ENCODE measurements at regions not wholly inside any gene's neighbourhood (a gene's known extent, or its start where the extent isn't known, plus 50 kb on each side); places are given as distances from the start of the nearest gene placed in this dataset.
"Not testable (repeated sequence)": the region's sequence is repeated elsewhere in the genome, so short reads cannot be mapped to it uniquely, and the experiment has no call there.

DNA sequence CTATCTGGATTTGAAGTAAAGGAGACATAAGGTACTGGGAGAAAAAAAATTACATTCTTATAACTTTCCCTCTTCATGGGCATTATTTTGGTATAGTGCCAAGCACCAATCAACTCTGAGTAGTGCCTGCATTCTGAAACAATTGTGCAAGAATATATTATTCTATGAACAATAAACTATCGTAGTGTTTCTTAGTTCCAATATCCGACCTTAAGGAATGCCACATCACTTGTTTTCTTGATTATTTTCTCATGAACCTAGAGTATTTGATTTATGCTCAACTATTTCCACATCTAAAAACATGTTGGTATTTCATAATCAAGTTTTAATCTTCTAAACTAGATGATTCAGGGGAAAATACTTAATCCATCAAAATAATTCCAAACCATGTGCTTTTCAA is 294.4 kb upstream of the TBX18 start:
- no peaks in the 10 kb centered on the region for H3K9me3 Mint-ChIP-seq
- H3K36me3 Mint-ChIP-seq (ENCODE audit: low read depth), result no peaks in the 10 kb centered on the region
- H3K27ac Mint-ChIP-seq, result no peak overlapping the region
- TF ChIP-seq, protein P1, sequence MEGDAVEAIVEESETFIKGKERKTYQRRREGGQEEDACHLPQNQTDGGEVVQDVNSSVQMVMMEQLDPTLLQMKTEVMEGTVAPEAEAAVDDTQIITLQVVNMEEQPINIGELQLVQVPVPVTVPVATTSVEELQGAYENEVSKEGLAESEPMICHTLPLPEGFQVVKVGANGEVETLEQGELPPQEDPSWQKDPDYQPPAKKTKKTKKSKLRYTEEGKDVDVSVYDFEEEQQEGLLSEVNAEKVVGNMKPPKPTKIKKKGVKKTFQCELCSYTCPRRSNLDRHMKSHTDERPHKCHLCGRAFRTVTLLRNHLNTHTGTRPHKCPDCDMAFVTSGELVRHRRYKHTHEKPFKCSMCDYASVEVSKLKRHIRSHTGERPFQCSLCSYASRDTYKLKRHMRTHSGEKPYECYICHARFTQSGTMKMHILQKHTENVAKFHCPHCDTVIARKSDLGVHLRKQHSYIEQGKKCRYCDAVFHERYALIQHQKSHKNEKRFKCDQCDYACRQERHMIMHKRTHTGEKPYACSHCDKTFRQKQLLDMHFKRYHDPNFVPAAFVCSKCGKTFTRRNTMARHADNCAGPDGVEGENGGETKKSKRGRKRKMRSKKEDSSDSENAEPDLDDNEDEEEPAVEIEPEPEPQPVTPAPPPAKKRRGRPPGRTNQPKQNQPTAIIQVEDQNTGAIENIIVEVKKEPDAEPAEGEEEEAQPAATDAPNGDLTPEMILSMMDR (IDR thresholded peaks at IDR 0.05), result no peak
- no peaks in the 10 kb centered on the region for H3K4me1 Mint-ChIP-seq (ENCODE audit: low read depth)
- H3K4me3 Mint-ChIP-seq, result no peak overlapping the region
- no peak for DNase-seq
- intact Hi-C loops (cut with micrococcal nuclease), result no loop called here
- ATAC-seq, result no peak
- H3K27me3 Mint-ChIP-seq, result peaks cover 1% of the 10 kb centered on the region
- CTCF ChIA-PET, result no interaction called here
- POLR2A ChIA-PET, result no interaction called here

DNA sequence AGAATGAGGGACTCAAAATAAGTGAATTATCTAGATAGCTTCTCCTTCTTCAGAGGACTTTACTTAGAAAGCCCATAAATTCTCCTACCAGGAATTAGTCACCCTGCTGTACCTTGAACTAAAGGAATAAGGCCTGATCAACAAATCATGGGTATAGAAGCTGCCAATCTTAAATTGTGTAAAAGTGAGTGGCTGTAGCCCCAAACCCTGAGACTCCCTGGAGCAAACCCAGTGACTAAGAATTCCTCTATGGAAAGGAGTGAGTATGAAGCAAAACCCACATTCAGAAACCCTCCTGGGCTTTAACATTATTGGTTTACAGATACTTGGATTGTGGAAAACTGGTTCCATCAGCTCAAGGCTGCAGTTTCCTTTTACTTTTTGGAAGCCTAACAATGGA is 285.8 kb upstream of the TBX18 start:
- no peaks in the 10 kb centered on the region for H3K36me3 Mint-ChIP-seq (ENCODE audit: low read depth)
- no peaks in the 10 kb centered on the region for H3K4me1 Mint-ChIP-seq (ENCODE audit: low read depth)
- CTCF ChIA-PET, result no interaction called here
- ATAC-seq, result no peak
- no peak overlapping the region for H3K27ac Mint-ChIP-seq
- no peaks in the 10 kb centered on the region for H3K27me3 Mint-ChIP-seq
- no peak overlapping the region for H3K4me3 Mint-ChIP-seq
- TF ChIP-seq, protein P1 (IDR thresholded peaks at IDR 0.05), result no peak
- no peaks in the 10 kb centered on the region for H3K9me3 Mint-ChIP-seq
- intact Hi-C loops (cut with micrococcal nuclease), result no loop called here
- no peak for DNase-seq
- POLR2A ChIA-PET, result no interaction called here

DNA sequence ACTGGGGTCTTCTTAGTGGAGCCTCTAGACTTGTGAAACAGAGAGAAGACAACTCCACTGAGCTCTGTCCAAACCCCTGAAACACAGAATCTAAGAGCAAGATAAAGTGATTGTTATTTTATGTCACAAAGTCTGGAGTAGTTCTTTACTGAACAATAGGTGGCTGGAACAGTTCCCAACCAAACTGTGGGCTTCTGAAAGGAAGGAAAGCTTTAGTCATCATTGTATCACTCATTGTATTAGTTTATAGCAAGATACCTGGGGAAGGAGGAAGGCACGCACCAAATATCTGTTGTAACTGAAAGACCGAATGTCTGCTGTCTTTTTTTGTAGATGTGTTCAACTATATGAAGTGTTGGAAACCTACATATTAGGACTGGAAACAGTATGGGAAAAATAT is 284.9 kb upstream of the TBX18 start:
- DNase-seq, result no peak
- intact Hi-C loops (cut with micrococcal nuclease), result no loop called here
- H3K36me3 Mint-ChIP-seq (ENCODE audit: low read depth), result no peaks in the 10 kb centered on the region
- H3K4me3 Mint-ChIP-seq, result no peak overlapping the region
- no peaks in the 10 kb centered on the region for H3K27me3 Mint-ChIP-seq
- CTCF ChIA-PET, result no interaction called here
- H3K27ac Mint-ChIP-seq, result no peak overlapping the region
- ATAC-seq, result no peak
- H3K9me3 Mint-ChIP-seq, result no peaks in the 10 kb centered on the region
- POLR2A ChIA-PET, result no interaction called here
- no peaks in the 10 kb centered on the region for H3K4me1 Mint-ChIP-seq (ENCODE audit: low read depth)
- TF ChIP-seq, protein P1 (IDR thresholded peaks at IDR 0.05), result no peak

DNA sequence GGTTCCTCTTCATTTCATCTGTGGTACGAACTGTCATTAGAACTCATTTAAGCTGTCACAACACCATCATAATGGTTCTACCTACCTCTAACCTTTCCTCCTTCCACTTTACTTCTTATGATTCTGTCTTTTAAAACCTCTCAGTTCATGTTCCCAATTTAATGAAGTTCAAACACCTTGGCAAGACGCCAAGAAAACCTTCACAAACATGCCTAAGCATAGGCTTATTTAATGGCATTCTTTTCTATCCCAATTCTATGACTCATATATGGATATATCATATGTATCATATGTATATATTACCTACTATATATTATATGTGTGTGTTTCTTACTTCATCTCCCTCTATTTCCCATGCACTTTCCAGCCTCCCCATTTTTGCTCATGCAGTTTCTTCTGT is 283.4 kb upstream of the TBX18 start:
- intact Hi-C loops (cut with micrococcal nuclease), result no loop called here
- Mint-ChIP-seq H3K27me3 (no peaks in the 10 kb centered on the region), H3K27ac (no peak overlapping the region), H3K4me1 (ENCODE audit: low read depth) (no peaks in the 10 kb centered on the region), H3K36me3 (ENCODE audit: low read depth) (no peaks in the 10 kb centered on the region), H3K4me3 (no peak overlapping the region), H3K9me3 (no peaks in the 10 kb centered on the region)
- TF ChIP-seq, protein P1 (IDR thresholded peaks at IDR 0.05), result no peak
- POLR2A ChIA-PET, result no interaction called here
- ATAC-seq, result no peak
- no peak for DNase-seq
- CTCF ChIA-PET, result no interaction called here

DNA sequence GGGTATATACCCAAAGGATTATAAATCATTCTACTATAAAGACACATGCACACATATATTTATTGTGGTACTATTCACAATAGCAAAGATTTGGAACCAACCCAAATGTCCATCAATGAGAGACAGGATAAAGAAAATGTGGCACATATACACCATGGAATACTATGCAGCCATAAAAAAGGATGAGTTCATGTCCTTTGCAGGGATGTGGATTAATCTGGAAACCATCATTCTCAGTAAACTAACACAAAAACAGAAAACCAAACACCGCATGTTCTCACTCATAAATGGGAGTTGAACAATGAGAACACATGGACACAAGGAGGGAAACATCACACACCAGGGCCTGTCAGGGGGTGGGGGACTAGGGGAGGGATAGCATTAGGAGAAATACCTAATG is 281.4 kb upstream of the TBX18 start:
- H3K36me3 Mint-ChIP-seq (ENCODE audit: low read depth); H3K27ac Mint-ChIP-seq; DNase-seq; ATAC-seq; POLR2A ChIA-PET; intact Hi-C loops (cut with micrococcal nuclease); H3K9me3 Mint-ChIP-seq; H3K27me3 Mint-ChIP-seq; H3K4me3 Mint-ChIP-seq; H3K4me1 Mint-ChIP-seq (ENCODE audit: low read depth); CTCF ChIA-PET: not testable (repeated sequence)

DNA sequence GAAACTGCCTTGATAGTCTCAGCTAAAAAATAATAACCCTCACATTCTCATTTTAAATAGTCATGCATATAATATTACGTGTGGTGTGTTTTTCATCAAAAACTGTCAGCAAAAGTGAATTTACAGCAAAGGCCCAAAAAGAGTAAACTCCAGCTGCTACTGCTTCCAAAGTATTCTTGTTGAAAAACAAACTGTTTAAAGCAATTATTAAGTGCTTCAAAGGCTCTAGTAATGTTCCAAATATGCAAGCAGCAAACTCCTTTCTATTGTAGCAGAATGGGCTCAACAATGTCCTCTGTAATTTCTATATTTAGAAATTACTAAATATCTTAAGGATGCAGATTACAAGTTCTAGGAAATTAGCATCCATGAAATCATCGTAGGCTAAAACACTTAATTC is 280.0 kb upstream of the TBX18 start:
- Mint-ChIP-seq H3K9me3 (no peaks in the 10 kb centered on the region), H3K27ac (no peak overlapping the region), H3K27me3 (no peaks in the 10 kb centered on the region), H3K36me3 (ENCODE audit: low read depth) (no peaks in the 10 kb centered on the region), H3K4me1 (ENCODE audit: low read depth) (no peaks in the 10 kb centered on the region), H3K4me3 (no peak overlapping the region)
- POLR2A ChIA-PET, result no interaction called here
- intact Hi-C loops (cut with micrococcal nuclease), result no loop called here
- DNase-seq (no peak), ATAC-seq (no peak)
- CTCF ChIA-PET, result no interaction called here
- TF ChIP-seq, protein P1 (IDR thresholded peaks at IDR 0.05), result no peak
